GM23338 (cell line): ENCODE measurements at regions not wholly inside any gene's neighbourhood (a gene's known extent, or its start where the extent isn't known, plus 50 kb on each side); places are given as distances from the start of the nearest gene placed in this dataset.

Source experiments
- CREB1 ChIP-seq: fragments of 250-450 bp; sonication (Bioruptor Pico); IDR thresholded peaks from 2 replicates; pipeline ENCODE4 v1.5.0; 2020; ENCODE audit warnings: low read depth, mild to moderate bottlenecking, moderate library complexity
- CTCF ChIP-seq, 2 experiments: fragments of 200-600 bp in 1 of 2; sonication (generic) in 1 of 2; conservative IDR thresholded peaks; 2 replicates each; pipeline versions ENCODE4 v1.5.1 to v1.6.1; 2016 to 2017; ENCODE audit warnings: antibody characterized with exemption in 2 of 2, low read depth in 2 of 2, mild to moderate bottlenecking in 2 of 2, moderate library complexity in 1 of 2
- ETS1 ChIP-seq: IDR thresholded peaks from 2 replicates; pipeline ENCODE4 v1.6.1; 2016; ENCODE audit warnings: antibody characterized with exemption
- EZH2 ChIP-seq: fragments of 200-600 bp; sonication (generic); IDR thresholded peaks from one replicate; pipeline ENCODE4 v1.8.0; 2017; ENCODE audit warnings: antibody characterized with exemption, mild to moderate bottlenecking, low read depth; ENCODE audit not compliant: unreplicated experiment
- EZH2phosphoT487 ChIP-seq: fragments of 200-600 bp; sonication (generic); IDR thresholded peaks from one replicate; pipeline ENCODE4 v1.8.1; 2018; ENCODE audit warnings: antibody characterized with exemption; ENCODE audit not compliant: unreplicated experiment
- JUNB ChIP-seq: IDR thresholded peaks from one replicate; pipeline ENCODE4 v1.6.1; 2016; ENCODE audit warnings: antibody characterized with exemption; ENCODE audit not compliant: unreplicated experiment
- POLR2AphosphoS5 ChIP-seq: IDR thresholded peaks from 2 replicates; pipeline ENCODE4 v1.6.1; 2016; ENCODE audit warnings: antibody characterized with exemption, low read depth
- REST ChIP-seq: IDR thresholded peaks from one replicate; pipeline ENCODE4 v1.6.1; 2018; ENCODE audit warnings: antibody characterized with exemption; ENCODE audit not compliant: unreplicated experiment
- STAT1 ChIP-seq: IDR thresholded peaks from one replicate; pipeline ENCODE4 v1.6.1; 2016; ENCODE audit warnings: antibody characterized with exemption; ENCODE audit not compliant: unreplicated experiment
- ZNF114 ChIP-seq: fragments of 250-450 bp; sonication (Bioruptor Pico); IDR thresholded peaks from 2 replicates; pipeline ENCODE4 v1.5.0; 2020; ENCODE audit warnings: mild to moderate bottlenecking, moderate library complexity
- ZNF331 ChIP-seq: fragments of 250-450 bp; sonication (Bioruptor Pico); IDR thresholded peaks from 2 replicates; pipeline ENCODE4 v1.5.0; 2020; ENCODE audit warnings: low read depth, mild to moderate bottlenecking, moderate library complexity

- TF ChIP-seq POLR2AphosphoS5 (no peak), CTCF (conservative IDR thresholded peaks at IDR 0.05; ENCODE audit: low read depth in 2 of 2) (no peak), EZH2phosphoT487 (no peak), CREB1 (CRISPR knock-in tag) (no peak), REST (no peak), ZNF331 (no peak), EZH2 (no peak), JUNB (no peak), ZNF114 (CRISPR knock-in tag) (no peak), STAT1 (no peak), ETS1 (no peak)
Observed at GRCh38 chr14:94679937-94680861, 68.0 kb downstream of the SERPINA3 start.
